HCT116 (cell line): ENCODE measurements at regions not wholly inside any gene's neighbourhood (a gene's known extent, or its start where the extent isn't known, plus 50 kb on each side); places are given as distances from the start of the nearest gene placed in this dataset.

Experiments
- ATAC-seq: fragments of 200-7000 bp; cut with Tn5 transposase; 2 replicates; pipeline ENCODE4 v1.9.1; 2020; ENCODE audit warnings: mild to moderate bottlenecking, moderate library complexity
- BruUV-seq: library from RNA; stranded (reverse); fragments of 400-500 nt; replicated peaks from 2 replicates; lab custom pipeline; 2021; lab: Mats Ljungman, UMichigan
- CTCF ChIA-PET: fragments of 300-600 bp; sonication (Branson Sonifier 250); formaldehyde crosslinking; loops from one replicate; lab custom pipeline; 2021; ENCODE audit warnings: antibody characterized with exemption; lab: Charles Lee
- POLR2A ChIA-PET: fragments of 300-600, 350-600 bp; sonication (Branson Sonifier 250); formaldehyde crosslinking; loops from one replicate; lab custom pipeline; 2021; ENCODE audit warnings: antibody characterized with exemption; lab: Charles Lee
- RAD21 ChIA-PET, 2 experiments: fragments of 300-600 bp; sonication (Branson Sonifier 250); formaldehyde crosslinking; loops; one replicate each; lab custom pipeline; 2023; ENCODE audit warnings: low total read pairs in 2 of 2; ENCODE audit not compliant: uncharacterized antibody in 2 of 2, unreplicated experiment in 2 of 2, low non-redundant PET in 1 of 2; lab: Charles Lee
- DNase-seq: peaks from one replicate; pipeline ENCODE4 v3.0.0-alpha.2; 2010; ENCODE audit warnings: low read depth, low spot score
- H2AFZ ChIP-seq: fragments of 200-600 bp; shearing (Covaris generic), sonication (generic); 2 replicates; pipeline ENCODE4 v1.6.1; 2017; ENCODE audit warnings: low read depth, mixed run types, mixed read lengths, antibody characterized with exemption, low read length; ENCODE audit not compliant: poor library complexity, severe bottlenecking
- H3K27ac ChIP-seq: 2 replicates; pipeline ENCODE4 v1.5.1; 2012; ENCODE audit warnings: low read depth, low read length
- H3K27me3 ChIP-seq: fragments of 200-600 bp; sonication (generic); 2 replicates; pipeline ENCODE4 v1.6.1; 2016; ENCODE audit warnings: mixed run types, low read length, mixed read lengths; ENCODE audit not compliant: insufficient read depth
- H3K36me3 ChIP-seq, 2 experiments: fragments of 200-500 bp in 1 of 2; fragments of 200-600 bp in 1 of 2; sonication (Bioruptor generic) in 1 of 2; sonication (generic) in 1 of 2; 2 replicates each; pipeline versions ENCODE4 v1.5.1 to v1.6.1; 2014 to 2016; ENCODE audit warnings: low read length in 2 of 2, inconsistent platforms in 1 of 2, mixed read lengths in 1 of 2, mixed run types in 1 of 2; ENCODE audit not compliant: insufficient read depth in 2 of 2, control insufficient read depth in 1 of 2
- H3K4me1 ChIP-seq, 2 experiments: fragments of 200-600 bp in 1 of 2; sonication (generic) in 1 of 2; 2 replicates each; pipeline versions ENCODE4 v1.5.1 to v1.6.1; 2012 to 2017; ENCODE audit warnings: low read length in 2 of 2, inconsistent platforms in 1 of 2, mild to moderate bottlenecking in 1 of 2, mixed read lengths in 1 of 2, mixed run types in 1 of 2, moderate library complexity in 1 of 2; ENCODE audit not compliant: insufficient read depth in 2 of 2, control insufficient read depth in 1 of 2
- H3K4me2 ChIP-seq: fragments of 200-600 bp; sonication (generic); 2 replicates; pipeline ENCODE4 v1.6.1; 2017; ENCODE audit warnings: mixed run types, low read length, mixed read lengths
- H3K4me3 ChIP-seq, 2 experiments: fragments of 200-600 bp in 1 of 2; sonication (generic) in 1 of 2; replicated peaks in 1 of 2; 2 replicates each; pipeline ENCODE4 v1.5.1; 2011 to 2016; ENCODE audit warnings: low read length in 2 of 2, control low read depth in 1 of 2, low read depth in 1 of 2, mild to moderate bottlenecking in 1 of 2, mixed read lengths in 1 of 2, mixed run types in 1 of 2
- H3K79me2 ChIP-seq: fragments of 200-600 bp; sonication (generic); 2 replicates; pipeline ENCODE4 v1.6.1; 2017; ENCODE audit warnings: mild to moderate bottlenecking, mixed run types, low read length, moderate library complexity, mixed read lengths; ENCODE audit not compliant: insufficient read depth
- H3K9ac ChIP-seq: fragments of 200-600 bp; sonication (generic); 2 replicates; pipeline ENCODE4 v1.6.1; 2016; ENCODE audit warnings: low read length, mixed read lengths
- H3K9me2 ChIP-seq: fragments of 200-600 bp; sonication (generic), shearing (Covaris generic); 2 replicates; pipeline ENCODE4 v1.6.1; 2017; ENCODE audit warnings: mixed run types, mild to moderate bottlenecking, moderate library complexity; ENCODE audit not compliant: insufficient read depth
- H3K9me3 ChIP-seq, 2 experiments: fragments of 200-500 bp in 1 of 2; fragments of 200-600 bp in 1 of 2; sonication (Bioruptor generic) in 1 of 2; sonication (generic) in 1 of 2; 2 replicates each; pipeline ENCODE4 v1.6.1; 2014 to 2017; ENCODE audit warnings: low read length in 2 of 2, mixed read lengths in 2 of 2, inconsistent platforms in 1 of 2, low read depth in 1 of 2, mild to moderate bottlenecking in 1 of 2, mixed run types in 1 of 2, moderate library complexity in 1 of 2; ENCODE audit not compliant: control insufficient read depth in 1 of 2, insufficient read depth in 1 of 2
- H4K20me1 ChIP-seq: fragments of 200-600 bp; sonication (generic), shearing (Covaris generic); 2 replicates; pipeline ENCODE4 v1.6.1; 2017; ENCODE audit warnings: mixed run types, mild to moderate bottlenecking, moderate library complexity; ENCODE audit not compliant: insufficient read depth
- ATF3 ChIP-seq: IDR thresholded peaks from 2 replicates; pipeline ENCODE4 v1.6.1; 2012
- CBX3 ChIP-seq: IDR thresholded peaks from 2 replicates; pipeline ENCODE4 v1.6.1; 2012; ENCODE audit warnings: low read depth
- CEBPB ChIP-seq: IDR thresholded peaks from 2 replicates; pipeline ENCODE4 v1.6.1; 2012; ENCODE audit warnings: low read depth
- CTCF ChIP-seq, 3 experiments: fragments of 200-600 bp in 1 of 3; sonication (generic) in 1 of 3; IDR thresholded peaks in 2 of 3; conservative IDR thresholded peaks in 1 of 3; 2 replicates each; pipeline ENCODE4 v1.5.1; 2012 to 2017; ENCODE audit warnings: low read depth in 2 of 3, low read length in 2 of 3, antibody characterized with exemption in 1 of 3, borderline replicate concordance in 1 of 3, control low read depth in 1 of 3, mild to moderate bottlenecking in 1 of 3, mixed read lengths in 1 of 3, mixed run types in 1 of 3, moderate library complexity in 1 of 3; ENCODE audit not compliant: insufficient read depth in 1 of 3
- EGR1 ChIP-seq: IDR thresholded peaks from 2 replicates; pipeline ENCODE4 v1.6.1; 2012; ENCODE audit warnings: low read depth
- ELF1 ChIP-seq: IDR thresholded peaks from 2 replicates; pipeline ENCODE4 v1.6.1; 2012; ENCODE audit warnings: low read depth, borderline replicate concordance
- EZH2 ChIP-seq: fragments of 200-600 bp; sonication (generic); IDR thresholded peaks from 2 replicates; pipeline ENCODE4 v1.6.1; 2017; ENCODE audit warnings: antibody characterized with exemption, mixed run types
- EZH2phosphoT487 ChIP-seq: fragments of 200-600 bp; IDR thresholded peaks from 2 replicates; pipeline ENCODE4 v1.6.1; 2018; ENCODE audit warnings: antibody characterized with exemption, borderline replicate concordance
- JUND ChIP-seq: IDR thresholded peaks from 2 replicates; pipeline ENCODE4 v1.6.1; 2012
- YY1 ChIP-seq: IDR thresholded peaks from 2 replicates; pipeline ENCODE4 v1.6.1; 2011; ENCODE audit warnings: low read length, low read depth, moderate library complexity, mild to moderate bottlenecking; ENCODE audit not compliant: insufficient replicate concordance; ENCODE audit errors: extremely low read depth
- intact Hi-C: fragments of 100-400 bp; cut with micrococcal nuclease; formaldehyde crosslinking; loops from 2 replicates; pipeline ENCODE4 v1.10.0; 2022

GRCh38 chr10:29958440-29958839, 100.9 kb downstream of the JCAD start:
- no peaks in the 10 kb centered on the region for H3K27me3 ChIP-seq
- POLR2A ChIA-PET = no interaction called here
- H3K27ac ChIP-seq = no peak overlapping the region
- H3K36me3 ChIP-seq = no peaks in the 10 kb centered on the region
- no peaks in the 10 kb centered on the region; a peak in 1 of 4 replicates for H3K4me1 ChIP-seq
- H2AFZ ChIP-seq = no peak overlapping the region
- H3K4me3 ChIP-seq = no peak overlapping the region
- ATAC-seq (no peak), DNase-seq (no peak)
- no peak overlapping the region for H3K4me2 ChIP-seq
- RAD21 ChIA-PET = no interaction called here
- no peaks in the 10 kb centered on the region for H3K9me2 ChIP-seq
- H3K9me3 ChIP-seq = no peaks in the 10 kb centered on the region
- no peaks in the 10 kb centered on the region for H3K79me2 ChIP-seq
- CTCF ChIA-PET = no interaction called here
- TF ChIP-seq CBX3 (no peak), EGR1 (no peak), CEBPB (no peak), EZH2phosphoT487 (no peak), JUND (no peak), ATF3 (no peak)
- no peaks in the 10 kb centered on the region for H4K20me1 ChIP-seq
- intact Hi-C loops = no loop called here
- H3K9ac ChIP-seq = no peak overlapping the region
- no TSS peak for BruUV-seq

GRCh38 chr10:29957907-29958331, 101.5 kb downstream of the JCAD start:
- Histone ChIP-seq H3K79me2 (no peaks in the 10 kb centered on the region), H3K9me3 (no peaks in the 10 kb centered on the region), H3K4me2 (no peak overlapping the region), H3K36me3 (no peaks in the 10 kb centered on the region), H3K9me2 (no peaks in the 10 kb centered on the region), H3K9ac (no peak overlapping the region), H3K4me3 (no peak overlapping the region), H3K4me1 (no peaks in the 10 kb centered on the region; a peak in 1 of 4 replicates), H4K20me1 (no peaks in the 10 kb centered on the region), H3K27ac (no peak overlapping the region), H2AFZ (no peak overlapping the region), H3K27me3 (no peaks in the 10 kb centered on the region)
- ChIA-PET RAD21 (no interaction called here), POLR2A (no interaction called here), CTCF (no interaction called here)
- ATAC-seq = no peak
- intact Hi-C loops = no loop called here
- DNase-seq = no peak
- TF ChIP-seq ATF3 (no peak), CTCF (IDR thresholded peaks at IDR 0.05 in 2 of 3, conservative IDR thresholded peaks at IDR 0.05 in 1 of 3; ENCODE audit: borderline replicate concordance in 1 of 3, insufficient read depth in 1 of 3, low read depth in 2 of 3, low read length in 2 of 3) (no peak), YY1 (no peak), CBX3 (no peak), ELF1 (no peak), EZH2phosphoT487 (no peak), EZH2 (no peak)
- no TSS peak for BruUV-seq
